Activated CD4-positive, alpha-beta T cell treated with anti-CD3 and anti-CD28 coated beads, Interleukin-2, amount 50 U/mL, for 1 hour (primary cell): ENCODE measurements at regions not wholly inside any gene's neighbourhood (a gene's known extent, or its start where the extent isn't known, plus 50 kb on each side); places are given as distances from the start of the nearest gene placed in this dataset.

Experiments
- DNase-seq: peaks from one replicate; pipeline ENCODE4 v3.0.0-alpha.2; 2020

DNA sequence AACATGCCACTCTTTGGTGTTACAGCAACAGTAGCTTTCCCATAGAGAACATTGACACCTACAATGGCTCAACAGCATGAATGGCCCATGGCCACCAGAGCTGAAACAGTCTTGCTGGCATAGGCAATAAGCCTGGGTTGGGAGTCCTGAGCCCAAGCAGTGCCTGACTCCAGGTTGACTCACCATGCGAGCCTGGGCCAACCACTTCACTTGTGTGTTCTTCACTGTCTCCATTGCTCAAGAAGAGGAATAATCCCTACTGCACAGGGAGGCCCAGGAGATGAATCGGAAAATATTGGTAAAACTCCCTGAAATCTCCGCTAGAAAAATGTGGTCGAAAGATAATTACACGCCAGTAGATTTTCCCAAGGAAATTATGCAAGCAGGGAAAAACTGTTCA is 89.2 kb upstream of the INHBA start:
- DNase-seq = no peak

DNA sequence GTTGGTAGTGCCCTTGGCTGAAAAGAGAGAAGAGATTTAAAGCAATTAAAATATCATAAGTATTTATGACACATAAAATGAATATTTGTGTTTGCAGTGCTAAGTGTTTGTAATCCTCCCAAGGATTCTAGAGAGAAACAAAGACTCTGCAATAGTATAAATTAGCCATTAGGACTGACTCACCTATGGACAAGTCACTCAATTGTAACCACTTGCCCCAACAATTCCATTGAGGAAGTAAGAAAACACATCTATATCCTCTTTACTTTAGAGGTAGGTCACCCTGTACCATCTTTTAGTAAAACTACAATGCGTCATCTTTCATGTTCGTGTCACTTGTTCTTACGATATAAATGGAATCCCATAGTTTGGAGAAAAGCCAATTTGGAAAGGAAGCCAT is 85.7 kb upstream of the INHBA start:
- DNase-seq = no peak

DNA sequence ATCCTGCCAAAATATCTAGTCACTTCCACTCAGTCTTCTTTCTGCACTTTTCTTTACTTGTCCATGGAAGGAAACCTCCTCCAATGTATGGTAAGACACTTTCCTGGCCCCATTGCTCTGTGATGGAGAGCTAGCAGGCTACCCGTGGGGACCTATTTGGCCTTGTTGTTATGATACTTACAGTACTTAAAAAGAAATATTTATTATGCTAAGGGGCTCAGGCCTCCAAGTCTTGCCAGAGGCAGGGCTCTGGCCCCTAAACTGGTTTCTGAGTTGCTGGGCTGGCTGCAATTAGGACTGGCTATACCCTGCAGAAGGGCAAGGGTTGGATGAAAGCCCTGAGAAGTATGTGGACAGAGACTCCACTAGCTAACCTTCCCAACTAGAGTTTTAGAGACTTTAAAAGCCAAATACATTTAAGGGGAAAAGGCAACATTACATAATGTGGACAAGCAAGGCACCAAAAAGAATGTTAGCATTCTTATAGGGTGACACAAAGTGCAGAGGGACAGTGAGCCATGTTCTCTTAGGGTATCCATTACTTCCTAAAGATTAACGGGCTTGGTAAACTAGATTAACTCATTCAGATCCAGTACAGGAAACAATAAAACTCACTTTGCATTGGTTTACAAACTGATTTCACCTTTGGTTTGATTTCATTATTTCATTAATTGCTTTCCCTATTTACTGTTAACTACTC is 84.9 kb upstream of the INHBA start:
- no peak for DNase-seq

DNA sequence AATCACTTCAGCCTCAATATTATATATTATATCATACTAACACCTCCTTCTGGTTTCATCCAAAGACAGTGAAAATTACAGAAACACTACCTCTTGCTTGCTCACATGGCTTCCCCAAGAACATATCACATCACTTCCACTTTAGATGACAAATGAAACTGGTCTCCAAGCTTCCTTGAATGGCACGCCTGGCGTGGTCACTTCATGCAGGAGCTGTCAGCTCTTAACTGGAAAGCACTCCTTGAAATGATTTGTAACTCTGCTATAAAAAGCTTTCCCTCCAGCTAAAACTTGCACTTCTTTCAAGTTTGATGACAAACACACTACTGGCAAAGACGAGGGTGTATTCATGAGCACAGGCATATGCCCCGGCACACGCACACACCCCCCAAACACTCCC is 84.1 kb upstream of the INHBA start:
- no peak for DNase-seq

DNA sequence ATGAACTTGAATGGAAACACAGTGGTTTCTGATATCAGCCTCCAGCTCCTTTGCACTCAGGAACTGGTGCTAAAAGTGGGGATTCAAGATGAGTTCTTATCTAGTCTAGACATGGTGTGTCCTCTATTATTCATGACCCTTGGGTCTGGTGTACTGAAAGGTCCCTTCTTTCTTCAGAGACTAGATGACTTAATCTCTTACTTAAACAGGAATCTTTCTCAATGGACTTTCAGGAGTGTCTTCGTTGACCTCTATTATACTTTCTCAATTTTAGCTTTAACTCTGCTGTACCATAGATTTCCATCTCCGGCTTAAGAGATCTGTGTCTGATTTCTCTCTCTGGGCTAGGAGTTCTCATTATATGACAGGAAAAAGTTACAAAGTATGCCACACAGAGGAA is 83.5 kb upstream of the INHBA start:
- no peak for DNase-seq

DNA sequence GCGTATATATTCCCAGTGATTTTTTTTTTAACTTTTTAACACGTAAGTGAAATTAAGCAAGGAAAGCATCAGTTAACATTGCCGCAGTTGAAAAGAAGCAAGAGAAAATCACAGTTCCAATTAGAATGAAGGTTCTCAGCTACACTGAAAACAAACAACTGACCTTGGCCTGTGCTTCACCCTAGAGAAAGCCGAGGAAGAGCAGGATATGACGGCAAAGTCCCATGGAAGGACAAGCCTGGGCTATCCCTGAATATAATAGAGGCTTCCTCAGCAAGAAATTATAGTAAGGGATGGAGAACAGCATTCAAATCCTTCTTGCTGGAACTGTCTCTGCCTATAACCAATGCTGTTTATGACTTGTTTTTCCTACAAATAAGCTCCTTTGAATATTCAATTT is 83.0 kb upstream of the INHBA start:
- DNase-seq = no peak

DNA sequence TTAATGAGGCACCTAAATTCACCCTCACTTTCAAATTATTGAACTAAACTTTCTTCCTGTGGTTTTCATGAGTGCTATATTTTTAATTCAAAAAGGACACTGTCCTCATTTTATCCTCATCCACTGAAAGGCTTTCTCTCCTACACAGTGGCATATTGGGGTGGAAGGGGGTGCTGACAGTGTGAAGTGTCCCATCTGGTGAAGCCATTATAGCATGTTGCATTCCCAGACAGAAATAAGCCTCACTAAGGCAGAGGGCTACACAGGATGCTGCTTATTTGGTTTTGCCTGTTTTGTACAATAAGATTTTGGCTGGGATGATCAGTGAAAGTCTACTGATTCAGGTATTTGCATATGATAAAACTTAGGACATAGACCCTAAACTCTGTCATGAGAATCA is 82.4 kb upstream of the INHBA start:
- DNase-seq = no peak

DNA sequence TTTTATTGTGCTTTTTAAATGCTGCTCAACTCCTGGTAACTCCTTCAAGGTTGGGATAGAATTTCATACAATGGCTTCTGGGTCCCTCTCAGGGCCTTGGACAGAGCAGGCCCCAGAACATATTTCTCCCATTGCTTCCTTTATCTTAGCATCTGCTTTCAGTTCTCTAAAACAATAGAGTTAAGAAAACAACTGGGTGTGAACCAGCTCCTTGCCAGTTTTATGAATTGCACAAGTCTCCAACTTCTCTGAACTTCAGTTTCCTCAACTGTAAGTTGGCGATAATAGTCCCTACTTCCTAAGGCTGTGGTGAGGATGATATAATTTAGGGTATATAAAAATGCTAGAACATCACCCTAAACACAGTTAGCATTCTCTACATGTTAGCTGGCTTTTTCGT is 77.0 kb upstream of the INHBA start:
- DNase-seq = no peak

DNA sequence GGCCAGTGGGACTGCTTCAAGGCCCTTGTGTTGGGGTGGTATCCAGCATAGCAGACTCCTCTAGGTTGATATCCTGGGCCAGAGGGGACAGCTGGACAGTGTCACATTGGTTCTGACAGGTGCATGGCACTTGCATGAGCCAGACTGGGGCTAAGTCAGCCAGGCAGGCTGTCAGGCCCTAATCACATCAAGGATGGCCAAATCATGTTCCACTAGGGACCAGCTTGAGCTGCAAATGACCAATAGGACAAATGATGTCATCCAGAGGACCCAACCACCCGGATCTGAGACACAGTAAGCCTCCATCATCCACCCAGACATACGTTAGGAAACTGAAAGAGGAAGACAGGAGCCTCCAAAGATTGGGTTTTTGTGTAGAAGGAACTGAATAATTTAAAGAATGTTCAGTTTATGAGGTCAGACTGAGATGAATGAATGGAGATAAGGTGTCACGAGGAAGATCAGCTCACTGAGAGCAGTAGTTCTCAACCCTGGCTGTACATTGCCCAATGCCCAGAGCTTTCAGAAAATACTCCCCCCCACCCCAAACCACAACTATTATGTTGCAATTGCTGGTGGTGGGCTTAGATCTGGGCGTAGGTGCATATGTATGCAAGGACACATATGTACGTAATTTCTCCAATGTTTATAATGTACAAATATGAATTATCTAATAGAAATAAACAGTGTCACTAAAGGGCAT is 75.2 kb upstream of the INHBA start:
- no peak for DNase-seq

DNA sequence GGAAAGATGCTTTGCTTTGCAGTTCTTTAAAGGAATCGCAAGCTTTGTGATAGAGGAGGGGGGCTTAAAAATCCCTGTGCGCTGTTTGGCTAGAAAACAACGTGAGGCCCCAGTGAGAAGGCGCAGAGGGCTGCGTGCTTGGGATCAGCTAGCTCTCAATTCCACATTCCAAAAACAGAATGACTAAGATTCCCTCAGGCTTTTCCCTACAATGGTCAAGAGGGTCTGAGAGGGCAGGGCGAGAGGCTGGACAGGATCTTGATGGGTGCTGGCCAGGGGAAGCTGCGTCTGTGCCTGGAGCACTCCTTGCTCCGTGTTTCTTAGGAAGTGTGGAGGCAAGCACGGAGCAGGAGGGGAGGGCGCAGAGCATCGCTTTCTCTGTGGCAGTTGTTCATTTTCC is 72.1 kb upstream of the INHBA start:
- no peak for DNase-seq

DNA sequence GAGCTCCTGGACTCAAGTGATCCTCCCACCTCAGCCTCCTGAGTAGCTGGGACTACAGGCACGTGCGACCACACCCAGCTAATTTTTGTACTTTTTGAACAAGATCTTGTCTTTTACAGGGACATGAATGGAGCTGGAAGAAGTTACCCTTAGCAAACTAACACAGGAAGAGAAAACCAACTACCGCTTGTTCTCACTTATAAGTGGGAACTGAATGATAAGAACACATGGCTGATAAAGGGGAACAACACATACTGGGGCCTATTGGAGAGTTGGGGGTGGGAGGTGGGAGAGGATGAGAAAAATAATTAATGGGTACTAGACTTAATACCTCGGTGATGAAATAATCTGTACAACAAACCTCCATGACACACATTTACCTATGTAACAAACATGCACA is 70.9 kb upstream of the INHBA start:
- DNase-seq = no peak

DNA sequence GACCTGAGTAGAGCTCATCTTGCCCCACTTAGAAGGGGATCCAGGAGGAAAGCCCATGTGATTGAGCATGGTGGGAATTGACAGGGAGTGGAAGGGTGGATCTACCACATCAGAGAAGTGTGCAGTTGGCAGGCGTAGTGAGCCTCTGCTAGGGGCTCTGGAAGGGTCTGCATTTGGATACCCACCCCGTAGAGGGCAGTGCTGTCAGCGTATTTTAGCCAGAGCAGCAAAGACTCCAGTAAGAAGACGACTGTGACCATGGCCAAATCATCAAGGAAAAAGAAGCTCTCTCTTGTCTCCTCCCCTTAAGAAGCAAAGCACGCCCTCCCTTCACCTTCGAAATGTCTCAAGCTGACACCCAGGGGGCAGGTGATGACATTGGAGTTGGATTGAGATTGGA is 68.8 kb upstream of the INHBA start:
- DNase-seq = no peak

DNA sequence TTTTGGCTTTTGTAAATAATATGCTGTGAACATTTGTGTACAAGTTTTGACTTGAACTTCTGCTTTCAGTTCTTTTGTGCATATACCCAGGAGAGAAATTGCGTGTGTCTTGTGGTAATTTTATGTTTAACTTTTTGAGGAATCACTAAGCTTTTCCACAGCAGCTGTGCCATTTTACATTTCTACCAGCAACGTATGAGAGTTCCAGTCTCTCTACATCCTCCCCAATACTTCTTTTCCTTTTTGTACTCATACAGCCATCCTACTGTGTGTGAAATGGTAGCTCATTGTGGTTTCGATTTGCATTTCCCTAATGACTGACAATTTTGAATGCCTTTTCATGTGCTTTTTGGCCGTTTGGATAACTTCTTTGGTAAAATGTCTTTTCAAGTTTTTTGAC is 66.3 kb upstream of the INHBA start:
- no peak for DNase-seq

DNA sequence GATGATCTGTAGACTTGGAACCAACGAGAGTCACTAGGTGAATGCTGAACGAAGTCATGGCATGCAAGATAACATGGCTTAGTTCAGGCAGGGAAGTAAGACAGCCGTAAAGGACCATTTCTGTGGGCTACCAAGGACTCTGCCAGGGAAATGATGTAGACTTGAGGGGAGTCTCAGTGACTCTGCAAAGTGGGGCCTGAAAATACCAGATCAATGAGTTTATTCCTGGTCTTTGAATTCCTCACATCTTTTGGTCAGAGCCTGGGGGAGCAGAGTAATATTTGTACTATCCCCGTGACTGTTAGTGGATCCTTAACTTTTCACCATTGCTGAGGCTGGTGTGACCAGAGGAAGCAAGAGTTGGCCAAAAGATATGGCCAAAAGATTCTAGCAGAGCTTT is 60.7 kb upstream of the INHBA start:
- no peak for DNase-seq

DNA sequence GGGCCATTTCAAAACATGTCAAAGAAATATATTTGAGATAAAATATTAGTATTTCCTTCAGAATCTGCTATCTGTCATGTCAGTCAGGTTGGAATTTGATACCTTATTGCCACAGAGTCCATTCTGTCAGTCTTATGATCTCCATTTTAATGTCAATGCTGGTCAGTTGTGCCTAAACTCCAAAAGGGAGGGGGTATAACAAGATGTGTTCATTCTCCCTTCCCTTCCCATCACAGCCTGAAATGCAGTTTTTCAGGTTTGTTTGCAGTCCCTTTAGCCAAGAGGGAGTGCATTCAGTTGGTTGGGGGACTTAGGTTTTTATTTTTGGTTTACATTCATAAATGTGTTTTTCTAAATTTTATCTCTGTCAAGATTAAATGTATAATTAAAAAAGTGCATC is 59.8 kb upstream of the INHBA start:
- no peak for DNase-seq

DNA sequence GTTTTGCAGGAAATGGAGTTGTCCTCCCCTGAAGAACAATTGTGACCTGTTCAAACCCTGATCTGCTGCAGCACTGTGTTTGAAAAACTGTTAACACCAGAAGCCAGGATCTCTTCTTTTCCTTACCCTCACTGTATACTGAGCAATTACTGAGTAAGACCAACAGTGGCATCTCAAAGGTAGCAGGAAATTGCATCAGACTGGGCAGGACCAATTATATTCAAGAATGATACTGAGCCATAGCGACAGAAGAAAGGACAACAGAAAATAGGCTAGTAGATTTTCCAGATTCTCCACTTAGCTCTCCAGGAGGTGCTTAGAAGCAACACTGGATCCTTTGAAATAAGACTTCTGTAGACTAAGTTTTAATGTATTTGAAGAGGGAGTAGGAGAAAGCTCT is 57.4 kb upstream of the INHBA start:
- no peak for DNase-seq

DNA sequence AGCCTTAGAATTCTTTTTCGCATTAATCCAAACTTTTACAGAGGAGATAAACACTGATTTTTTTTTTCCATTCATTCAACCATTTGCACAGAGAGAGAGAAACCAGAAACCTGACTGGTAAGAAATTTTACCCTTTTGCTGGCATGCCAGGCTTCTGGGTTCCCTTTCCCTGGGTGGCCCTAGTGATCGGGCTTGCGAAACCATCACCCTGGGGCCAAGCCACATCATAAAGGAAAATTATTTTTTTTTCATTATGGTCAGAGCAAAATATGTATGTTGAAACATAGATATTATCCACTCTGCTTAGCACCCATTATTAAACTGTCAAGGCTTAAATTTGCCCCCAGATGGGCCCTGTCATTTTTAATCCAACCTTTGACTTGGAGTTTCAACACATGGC is 55.4 kb upstream of the INHBA start:
- DNase-seq = no peak

DNA sequence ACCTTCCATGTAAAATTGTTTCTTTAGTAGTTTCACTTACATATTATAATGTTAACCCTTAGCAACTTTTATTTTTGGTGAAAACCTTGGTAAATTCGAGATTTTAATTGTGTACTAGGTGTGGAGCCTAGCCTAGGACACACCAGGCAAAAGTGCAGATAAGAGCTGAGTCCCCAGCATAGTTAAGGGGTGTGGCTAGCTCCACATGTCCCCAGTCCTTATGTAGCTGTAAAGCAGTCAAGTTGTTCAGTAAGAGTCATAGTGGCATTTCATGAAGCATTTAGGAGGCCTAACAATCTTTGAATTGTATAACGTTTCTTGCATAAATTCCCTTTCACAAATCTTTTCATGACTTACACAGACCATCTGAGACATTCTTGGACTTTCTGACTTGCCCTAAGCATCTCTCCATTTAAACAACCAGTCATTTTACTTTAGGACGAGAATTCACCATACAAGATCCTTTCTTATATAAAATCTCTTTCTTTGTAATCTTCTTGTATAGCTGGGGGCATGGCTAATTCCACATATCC is 53.8 kb upstream of the INHBA start:
- no peak for DNase-seq

DNA sequence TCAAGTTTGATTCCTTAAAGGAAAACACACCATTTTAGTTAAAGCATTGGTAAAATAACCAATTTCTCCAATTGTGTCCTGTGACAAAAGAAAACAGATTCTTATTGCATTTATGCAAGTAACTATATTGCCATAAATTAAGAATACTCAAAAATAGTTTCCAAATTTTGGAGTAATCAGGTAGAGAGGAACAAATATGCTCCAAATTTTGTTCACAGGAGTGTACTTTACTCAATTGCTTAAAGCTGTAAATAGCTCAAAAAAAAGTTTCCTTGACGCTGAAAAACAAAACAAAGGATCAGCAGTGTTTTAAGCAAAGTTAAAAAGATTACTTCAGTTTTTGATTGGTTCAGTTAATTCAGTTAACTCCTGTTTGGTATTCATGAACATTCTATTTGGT is 52.2 kb upstream of the INHBA start:
- no peak for DNase-seq

DNA sequence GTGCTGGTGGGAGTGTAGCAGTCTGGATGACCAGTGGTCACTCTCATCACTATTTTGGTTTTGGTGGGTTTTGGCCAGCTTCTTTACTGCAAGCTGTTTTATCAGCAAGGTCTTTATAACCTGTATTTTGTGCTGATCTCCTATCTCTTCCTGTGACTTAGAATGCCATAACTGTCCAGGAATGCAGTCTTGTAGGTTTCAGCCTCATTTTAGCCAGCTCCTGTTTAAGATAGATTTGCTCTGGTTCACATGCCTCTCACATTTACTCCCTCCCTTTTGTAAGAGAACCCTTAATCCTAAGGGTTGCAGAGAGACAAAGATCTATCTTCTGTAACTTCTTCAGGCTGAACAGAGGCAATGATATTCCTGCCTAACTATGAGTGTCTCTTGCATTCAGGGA is 51.2 kb upstream of the INHBA start:
- no peak for DNase-seq
